ENCODE measurements at regions not wholly inside any gene's neighbourhood (a gene's known extent, or its start where the extent isn't known, plus 50 kb on each side); places are given as distances from the start of the nearest gene placed in this dataset.
"Not testable (repeated sequence)": the region's sequence is repeated elsewhere in the genome, so short reads cannot be mapped to it uniquely, and the experiment has no call there.

DNA sequence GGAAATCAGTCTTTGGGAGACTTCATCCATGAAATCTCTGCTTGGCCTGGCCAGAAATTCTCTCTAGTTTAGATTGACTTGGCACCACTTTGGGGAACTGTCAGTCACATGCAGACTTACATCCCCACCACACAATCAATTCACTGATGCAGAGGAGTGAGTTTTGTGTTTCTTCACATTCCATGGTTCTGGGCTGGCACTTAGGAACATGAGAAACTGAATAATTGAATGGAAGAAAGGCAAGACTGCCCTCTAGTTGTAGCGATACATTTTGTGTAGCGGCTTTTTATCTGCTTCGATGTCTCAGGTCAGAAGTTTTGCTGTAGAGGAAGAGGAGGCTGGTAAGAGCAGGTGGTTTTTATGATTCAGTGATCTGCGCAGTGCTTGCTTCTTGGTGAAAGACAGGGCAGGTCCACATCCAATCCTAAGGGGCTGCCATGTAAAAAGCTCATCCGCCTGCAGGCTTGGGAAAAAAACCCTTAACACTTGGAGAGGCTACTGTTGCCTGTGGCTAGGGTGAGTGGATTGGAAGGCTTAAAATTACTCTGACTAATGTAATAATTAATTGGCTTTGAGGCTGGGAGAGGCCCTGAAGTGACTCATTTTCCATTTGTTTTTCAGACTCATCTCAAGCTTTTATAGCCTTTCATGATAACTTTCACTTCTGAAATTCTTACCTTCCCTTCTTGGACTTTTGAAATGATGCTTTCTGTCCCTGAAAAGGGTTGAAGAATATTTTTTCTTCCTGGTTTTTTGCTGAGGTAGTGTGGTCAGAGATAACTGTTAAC is 75.4 kb upstream of the LPCAT1 start:
- not testable (repeated sequence) for H4K20me1 ChIP-seq (ENCODE audit: control insufficient read depth, extremely low read depth, insufficient read depth, low read length); H3K79me2 ChIP-seq (ENCODE audit: control insufficient read depth, insufficient read depth, low read length); H3K9me3 ChIP-seq (ENCODE audit: control insufficient read depth, insufficient read depth, low read depth, low read length); H3K27ac ChIP-seq (ENCODE audit: insufficient read depth, low read length); H3K9ac ChIP-seq (ENCODE audit: insufficient read depth, low read length); H3K36me3 ChIP-seq (ENCODE audit: control insufficient read depth, insufficient read depth, low read length); H3K4me1 ChIP-seq (ENCODE audit: control insufficient read depth, extremely low read depth, insufficient read depth, low read length); H3K4me3 ChIP-seq (replicated peaks in 1 of 4; ENCODE audit: control extremely low read depth in 1 of 4, insufficient read depth in 1 of 4, low read depth in 3 of 4, low read length in 4 of 4); H3K27me3 ChIP-seq (ENCODE audit: control insufficient read depth, insufficient read depth, low read length); H3K4me2 ChIP-seq (ENCODE audit: extremely low read depth, insufficient read depth, low read length); H2AFZ ChIP-seq (ENCODE audit: low read length)
- DNase-seq (ENCODE audit: low read depth in 2 of 2): peak; percentile 32 to 61
- peak in 1 of 2 donors; percentile 36 for TF ChIP-seq CTCF (conservative IDR thresholded peaks at IDR 0.05 in 1 of 2, IDR thresholded peaks at IDR 0.05 in 1 of 2; ENCODE audit: low read depth in 1 of 2, low read length in 2 of 2)

DNA sequence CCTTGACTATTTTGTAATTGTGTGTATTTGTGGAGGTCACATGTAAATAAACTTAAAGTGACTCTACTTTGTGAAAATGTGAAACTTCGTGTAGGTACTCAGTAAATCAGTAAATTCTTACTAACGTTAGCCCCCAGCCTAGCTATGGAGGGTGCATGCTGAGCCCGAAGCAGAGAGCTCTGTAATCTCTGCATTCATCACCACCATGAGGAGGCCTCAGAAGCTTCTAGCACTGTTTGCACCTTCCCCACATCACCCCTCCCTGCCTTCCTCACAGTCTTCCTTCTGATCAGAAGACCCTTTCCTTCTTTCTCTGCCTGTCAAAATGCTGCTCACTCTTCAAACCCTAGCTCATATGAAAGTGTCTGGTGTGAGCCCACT is 73.3 kb upstream of the LPCAT1 start:
- H2AFZ ChIP-seq (ENCODE audit: low read length); H3K4me1 ChIP-seq (ENCODE audit: control insufficient read depth, extremely low read depth, insufficient read depth, low read length); H3K27ac ChIP-seq (ENCODE audit: insufficient read depth, low read length); H3K9me3 ChIP-seq (ENCODE audit: control insufficient read depth, insufficient read depth, low read depth, low read length); H3K27me3 ChIP-seq (ENCODE audit: control insufficient read depth, insufficient read depth, low read length); H3K79me2 ChIP-seq (ENCODE audit: control insufficient read depth, insufficient read depth, low read length); H4K20me1 ChIP-seq (ENCODE audit: control insufficient read depth, extremely low read depth, insufficient read depth, low read length); H3K9ac ChIP-seq (ENCODE audit: insufficient read depth, low read length); H3K4me2 ChIP-seq (ENCODE audit: extremely low read depth, insufficient read depth, low read length); H3K36me3 ChIP-seq (ENCODE audit: control insufficient read depth, insufficient read depth, low read length): not testable (repeated sequence)
- DNase-seq (ENCODE audit: low read depth in 2 of 2): peak; percentile 23 to 29
- H3K4me3 ChIP-seq (replicated peaks in 1 of 4; ENCODE audit: control extremely low read depth in 1 of 4, insufficient read depth in 1 of 4, low read depth in 3 of 4, low read length in 4 of 4): peak overlapping the region in 1 of 4 experiments; percentile 52

- not testable (repeated sequence) for H3K4me2 ChIP-seq (ENCODE audit: extremely low read depth, insufficient read depth, low read length); DNase-seq (ENCODE audit: low read depth in 2 of 2); H3K27ac ChIP-seq (ENCODE audit: insufficient read depth, low read length); H3K36me3 ChIP-seq (ENCODE audit: control insufficient read depth, insufficient read depth, low read length); H4K20me1 ChIP-seq (ENCODE audit: control insufficient read depth, extremely low read depth, insufficient read depth, low read length); H3K79me2 ChIP-seq (ENCODE audit: control insufficient read depth, insufficient read depth, low read length); H3K27me3 ChIP-seq (ENCODE audit: control insufficient read depth, insufficient read depth, low read length); H3K4me1 ChIP-seq (ENCODE audit: control insufficient read depth, extremely low read depth, insufficient read depth, low read length); H3K9ac ChIP-seq (ENCODE audit: insufficient read depth, low read length); H2AFZ ChIP-seq (ENCODE audit: low read length); H3K9me3 ChIP-seq (ENCODE audit: control insufficient read depth, insufficient read depth, low read depth, low read length); H3K4me3 ChIP-seq (replicated peaks in 1 of 4; ENCODE audit: control extremely low read depth in 1 of 4, insufficient read depth in 1 of 4, low read depth in 3 of 4, low read length in 4 of 4)
Measured at GRCh38 chr5:1596462-1597092, 72.8 kb upstream of the LPCAT1 start.

DNA sequence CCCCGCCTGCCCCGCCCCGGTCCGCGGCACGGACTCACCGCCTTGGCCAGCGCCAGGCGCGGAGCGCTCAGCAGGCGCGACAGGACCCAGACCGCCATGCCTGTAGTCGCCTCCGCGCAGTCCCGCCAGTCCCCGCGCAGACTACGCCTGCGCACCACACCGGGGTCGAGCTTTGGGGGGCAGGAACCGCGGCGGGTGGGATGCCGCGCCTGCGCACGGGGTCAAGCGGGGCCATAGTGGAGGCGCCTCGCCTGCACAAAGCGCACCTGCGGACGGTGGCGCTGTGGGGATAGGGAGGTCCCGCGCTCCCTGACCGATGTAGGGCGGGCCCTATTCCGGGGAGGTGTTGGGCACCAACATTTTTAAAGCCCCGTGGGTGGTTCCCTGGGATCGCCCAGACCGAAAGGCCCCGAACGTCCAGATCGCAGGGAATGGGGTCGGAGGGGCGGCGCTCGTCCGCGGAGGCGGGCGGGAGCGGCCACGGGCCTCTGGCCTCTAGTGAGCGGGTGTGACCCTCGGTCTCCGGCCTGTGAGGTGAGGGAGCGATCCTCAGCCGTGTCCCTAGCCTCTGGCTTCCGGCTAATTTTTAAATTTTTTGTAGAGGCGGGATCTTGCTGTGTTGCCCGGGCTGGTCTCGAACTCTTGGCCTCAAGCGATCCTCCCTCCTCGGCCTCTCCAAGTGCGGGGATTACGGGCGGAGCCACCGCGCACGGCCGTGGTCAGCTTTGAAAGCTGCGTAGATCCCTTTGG is 70.8 kb upstream of the LPCAT1 start:
- Histone ChIP-seq H3K4me3 (replicated peaks in 1 of 4; ENCODE audit: control extremely low read depth in 1 of 4, insufficient read depth in 1 of 4, low read depth in 3 of 4, low read length in 4 of 4) (peak overlapping the region; percentile 34 to 58 (median 41)), H3K27ac (ENCODE audit: insufficient read depth, low read length) (no peak overlapping the region), H3K9me3 (ENCODE audit: control insufficient read depth, insufficient read depth, low read depth, low read length) (no peaks in the 10 kb centered on the region), H3K36me3 (ENCODE audit: control insufficient read depth, insufficient read depth, low read length) (no peaks in the 10 kb centered on the region), H2AFZ (ENCODE audit: low read length) (no peak overlapping the region), H3K27me3 (ENCODE audit: control insufficient read depth, insufficient read depth, low read length) (no peaks in the 10 kb centered on the region), H4K20me1 (ENCODE audit: control insufficient read depth, extremely low read depth, insufficient read depth, low read length) (no peaks in the 10 kb centered on the region), H3K4me2 (ENCODE audit: extremely low read depth, insufficient read depth, low read length) (peak overlapping the region; percentile 69), H3K9ac (ENCODE audit: insufficient read depth, low read length) (no peak overlapping the region), H3K4me1 (ENCODE audit: control insufficient read depth, extremely low read depth, insufficient read depth, low read length) (no peaks in the 10 kb centered on the region), H3K79me2 (ENCODE audit: control insufficient read depth, insufficient read depth, low read length) (no peaks in the 10 kb centered on the region)
- DNase-seq (ENCODE audit: low read depth in 2 of 2): peak in 1 of 2 donors; percentile 10
- TF ChIP-seq CTCF (conservative IDR thresholded peaks at IDR 0.05 in 1 of 2, IDR thresholded peaks at IDR 0.05 in 1 of 2; ENCODE audit: low read depth in 1 of 2, low read length in 2 of 2) (no peak), EZH2 (IDR thresholded peaks at IDR 0.05; ENCODE audit: low read length, missing control alignments) (no peak)

Data from fibroblast of lung (primary cell).